GM12874 (cell line): ENCODE measurements at regions not wholly inside any gene's neighbourhood (a gene's known extent, or its start where the extent isn't known, plus 50 kb on each side); places are given as distances from the start of the nearest gene placed in this dataset.

ENCODE experiments used
- TF ChIP-seq, protein P1 (sequence below): IDR thresholded peaks from 2 replicates; pipeline ENCODE4 v1.5.1; 2011; ENCODE audit warnings: low read depth, mild to moderate bottlenecking, control low read depth, low read length, moderate library complexity; ENCODE audit not compliant: insufficient read depth

DNA sequence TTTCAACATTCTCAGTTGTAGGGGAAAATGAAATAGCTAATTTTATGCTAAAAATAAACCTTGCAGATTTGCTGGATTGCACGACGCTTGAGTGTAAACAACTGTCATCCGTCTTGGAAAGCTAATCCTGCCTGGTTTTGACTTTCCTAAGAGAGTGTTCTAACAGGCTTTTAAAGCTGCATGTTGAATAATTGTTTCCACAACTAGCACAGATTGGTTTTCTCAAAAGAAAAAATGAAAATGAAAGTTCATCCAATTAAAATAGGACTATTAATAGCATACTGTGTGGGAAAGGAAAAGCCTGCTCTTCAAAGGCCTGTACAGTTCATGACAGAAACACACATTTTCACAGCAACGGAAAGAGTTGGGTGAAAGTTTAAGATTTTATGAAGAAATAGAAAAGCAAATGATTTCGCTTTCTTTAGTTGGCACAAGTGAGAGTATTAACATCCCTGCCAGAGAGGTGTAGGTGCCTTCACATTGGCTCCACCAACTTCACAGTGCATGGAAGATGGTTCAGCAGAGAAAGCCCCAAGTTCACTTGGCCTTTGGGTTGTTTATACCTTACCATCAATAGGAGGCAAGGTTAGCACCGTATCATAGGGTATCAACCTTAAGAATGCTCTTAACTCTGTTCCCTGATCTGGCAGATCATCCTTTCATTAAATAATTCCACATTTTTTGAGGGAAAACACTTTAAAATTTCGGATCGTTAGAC lies 140.0 kb upstream of the GUCY1A1 start:
- TF ChIP-seq, protein P1, sequence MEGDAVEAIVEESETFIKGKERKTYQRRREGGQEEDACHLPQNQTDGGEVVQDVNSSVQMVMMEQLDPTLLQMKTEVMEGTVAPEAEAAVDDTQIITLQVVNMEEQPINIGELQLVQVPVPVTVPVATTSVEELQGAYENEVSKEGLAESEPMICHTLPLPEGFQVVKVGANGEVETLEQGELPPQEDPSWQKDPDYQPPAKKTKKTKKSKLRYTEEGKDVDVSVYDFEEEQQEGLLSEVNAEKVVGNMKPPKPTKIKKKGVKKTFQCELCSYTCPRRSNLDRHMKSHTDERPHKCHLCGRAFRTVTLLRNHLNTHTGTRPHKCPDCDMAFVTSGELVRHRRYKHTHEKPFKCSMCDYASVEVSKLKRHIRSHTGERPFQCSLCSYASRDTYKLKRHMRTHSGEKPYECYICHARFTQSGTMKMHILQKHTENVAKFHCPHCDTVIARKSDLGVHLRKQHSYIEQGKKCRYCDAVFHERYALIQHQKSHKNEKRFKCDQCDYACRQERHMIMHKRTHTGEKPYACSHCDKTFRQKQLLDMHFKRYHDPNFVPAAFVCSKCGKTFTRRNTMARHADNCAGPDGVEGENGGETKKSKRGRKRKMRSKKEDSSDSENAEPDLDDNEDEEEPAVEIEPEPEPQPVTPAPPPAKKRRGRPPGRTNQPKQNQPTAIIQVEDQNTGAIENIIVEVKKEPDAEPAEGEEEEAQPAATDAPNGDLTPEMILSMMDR, result no peak

DNA sequence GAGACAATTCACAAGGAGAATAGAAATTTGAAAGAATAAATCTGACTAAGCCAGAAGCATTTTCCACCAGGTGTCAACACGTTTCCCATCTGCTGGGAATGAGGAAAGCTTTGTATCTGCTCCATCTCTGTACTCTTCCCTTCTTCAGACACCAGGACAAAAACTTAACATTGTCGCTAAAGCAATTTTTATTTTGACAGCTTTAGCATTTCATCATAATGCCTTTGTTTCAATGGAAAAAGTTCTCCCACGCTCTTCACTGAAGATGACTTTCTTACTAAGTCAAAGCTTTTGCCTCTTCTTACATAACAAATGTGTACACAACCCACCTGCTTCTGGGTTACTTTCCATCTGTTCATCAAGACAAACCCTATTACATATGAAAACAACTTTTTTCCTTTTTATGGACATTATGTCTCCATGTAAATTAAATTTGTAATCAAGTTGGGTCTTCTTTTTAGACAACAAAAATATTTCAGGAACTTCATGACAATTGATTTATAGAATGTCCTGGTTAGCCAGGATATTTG lies 141.7 kb upstream of the GUCY1A1 start:
- TF ChIP-seq, protein P1, result no peak

DNA sequence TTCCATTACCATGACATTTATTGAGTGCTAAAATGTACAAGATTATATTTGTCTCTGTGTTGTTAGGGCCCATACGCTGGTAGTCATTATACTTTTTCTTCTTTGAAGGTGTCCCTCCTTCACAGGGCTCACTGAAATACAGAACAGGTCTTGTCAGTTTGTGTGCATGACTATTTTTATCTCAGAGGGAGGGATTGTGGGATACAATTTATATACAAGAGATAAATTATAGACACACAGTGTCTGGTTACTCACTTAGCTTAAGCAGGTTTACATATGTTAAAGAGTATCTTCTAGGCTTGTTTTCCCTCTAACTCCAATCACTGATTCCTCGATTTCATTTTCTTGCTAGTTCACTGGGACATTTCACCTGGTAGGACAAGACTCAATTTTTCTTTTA lies 143.3 kb upstream of the GUCY1A1 start:
- TF ChIP-seq, protein P1, result no peak

DNA sequence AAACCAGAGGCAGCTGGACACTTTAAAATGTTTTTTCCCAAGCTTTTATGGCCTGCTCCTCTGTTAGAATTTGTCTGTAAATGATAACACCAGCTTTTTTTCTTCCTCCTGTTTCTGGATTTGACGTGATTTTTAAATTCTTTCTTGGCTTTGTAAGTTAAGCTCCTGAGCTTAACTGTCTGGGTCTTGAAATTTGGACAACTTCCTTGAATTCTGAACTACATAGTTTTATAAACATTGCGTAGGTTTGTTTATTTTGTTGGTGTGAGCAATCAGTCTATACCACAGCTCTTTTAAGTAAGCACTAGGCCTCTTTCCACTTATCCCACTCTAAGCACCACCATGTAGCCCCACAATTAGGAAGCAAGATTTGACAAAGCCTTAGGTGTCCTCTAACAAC lies 144.4 kb upstream of the GUCY1A1 start:
- TF ChIP-seq, protein P1, result no peak

DNA sequence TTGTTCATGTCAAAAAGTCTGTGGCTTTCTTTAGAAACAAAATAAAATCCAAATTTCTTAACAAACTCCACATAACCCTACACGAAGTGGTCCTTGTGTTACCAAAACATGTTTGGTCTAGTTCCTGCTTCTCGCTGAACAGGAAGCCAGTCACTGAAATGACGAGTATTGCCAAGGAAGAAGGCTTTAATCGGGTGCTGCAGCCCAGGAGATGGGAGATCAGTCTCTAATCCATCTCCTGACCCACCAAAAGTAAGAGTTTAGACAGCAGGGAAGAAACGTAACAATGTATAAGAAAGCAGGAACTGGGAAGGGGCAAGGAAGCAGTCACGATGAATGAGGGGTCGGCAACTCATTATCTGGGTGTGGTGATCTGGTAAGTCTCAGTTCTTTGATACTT lies 144.6 kb upstream of the MAP9 start:
- TF ChIP-seq, protein P1, result no peak

DNA sequence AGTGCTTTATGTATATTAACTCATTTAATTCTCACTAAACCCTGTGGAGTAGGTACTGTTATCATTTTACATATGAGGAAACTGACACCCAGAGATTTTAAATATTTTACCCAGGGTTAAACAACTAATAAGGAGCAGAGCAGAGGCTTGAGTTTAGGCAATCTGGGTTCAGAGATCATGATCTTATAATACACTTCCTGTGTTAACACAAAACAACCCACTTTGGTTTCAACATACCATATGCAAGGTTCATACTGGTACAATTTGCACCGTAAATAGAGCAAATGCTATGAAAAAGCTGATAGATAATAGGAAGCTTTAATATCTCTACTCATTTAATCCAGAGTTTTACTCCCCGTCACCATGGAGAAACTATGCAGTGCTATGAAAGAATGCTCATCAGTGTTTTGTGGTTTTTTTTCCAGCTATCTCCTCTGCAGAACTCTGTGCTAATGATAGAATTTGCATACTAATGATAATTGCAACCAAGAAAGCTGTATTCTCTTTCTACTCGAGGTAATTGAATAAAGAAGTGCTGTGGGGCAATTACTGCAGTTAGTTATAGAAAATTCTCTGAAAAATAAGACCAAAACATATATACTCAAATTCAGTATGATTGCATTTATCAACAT lies 138.8 kb upstream of the MAP9 start:
- TF ChIP-seq, protein P1, result no peak

DNA sequence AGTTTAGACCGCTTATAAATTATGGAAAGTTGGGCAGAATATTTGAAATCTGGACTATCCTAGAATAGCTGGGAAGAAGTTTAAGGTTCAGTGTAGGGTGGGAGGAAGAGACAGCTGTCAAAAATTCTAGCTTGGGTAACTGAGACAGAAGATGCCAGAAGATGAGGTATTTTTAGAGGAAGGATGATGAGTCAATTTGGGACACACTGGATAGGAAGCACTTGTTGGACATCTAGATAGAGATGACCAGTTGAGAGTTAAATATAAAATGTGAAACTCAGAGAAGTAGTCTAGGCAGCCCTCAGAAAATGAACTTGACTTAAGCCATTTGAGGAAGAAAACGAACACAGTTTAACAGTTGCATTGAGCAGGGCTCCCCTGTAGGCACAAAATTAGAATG lies 137.9 kb upstream of the MAP9 start:
- TF ChIP-seq, protein P1, result no peak
